ENCODE measurements at regions not wholly inside any gene's neighbourhood (a gene's known extent, or its start where the extent isn't known, plus 50 kb on each side); places are given as distances from the start of the nearest gene placed in this dataset.
"Not testable (repeated sequence)": the region's sequence is repeated elsewhere in the genome, so short reads cannot be mapped to it uniquely, and the experiment has no call there.

DNA sequence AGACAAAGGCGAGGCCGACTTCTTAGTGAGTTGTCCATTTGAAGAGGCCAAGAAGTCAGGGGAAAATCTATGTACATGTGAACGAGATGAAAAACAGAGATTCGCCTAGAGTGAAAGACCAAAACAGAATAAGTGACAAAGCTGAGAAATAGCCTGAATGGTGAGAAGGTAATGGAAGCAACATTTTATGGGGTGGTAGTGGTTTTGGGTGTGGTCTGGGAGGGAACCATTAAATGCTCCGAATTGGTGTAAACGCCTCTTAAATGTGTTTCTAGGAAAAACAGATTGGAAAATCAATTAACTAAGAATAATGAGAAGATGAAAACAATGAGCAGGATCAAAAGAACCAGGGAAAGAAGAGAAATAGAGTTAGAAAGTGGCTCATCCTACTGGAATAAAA lies 83.8 kb upstream of the MANSC4 start:
- no peak for DNase-seq (ENCODE audit: low read depth, low spot score)
- Mint-ChIP-seq H3K27ac (ENCODE audit: unreplicated experiment) (no peak overlapping the region), H3K4me3 (no peak overlapping the region), H3K9me3 (peaks cover 5% of the 10 kb centered on the region), H3K4me1 (no peaks in the 10 kb centered on the region), H3K36me3 (ENCODE audit: low read depth) (no peaks in the 10 kb centered on the region), H3K27me3 (ENCODE audit: low read depth) (no peaks in the 10 kb centered on the region)
- TF ChIP-seq, protein P1, sequence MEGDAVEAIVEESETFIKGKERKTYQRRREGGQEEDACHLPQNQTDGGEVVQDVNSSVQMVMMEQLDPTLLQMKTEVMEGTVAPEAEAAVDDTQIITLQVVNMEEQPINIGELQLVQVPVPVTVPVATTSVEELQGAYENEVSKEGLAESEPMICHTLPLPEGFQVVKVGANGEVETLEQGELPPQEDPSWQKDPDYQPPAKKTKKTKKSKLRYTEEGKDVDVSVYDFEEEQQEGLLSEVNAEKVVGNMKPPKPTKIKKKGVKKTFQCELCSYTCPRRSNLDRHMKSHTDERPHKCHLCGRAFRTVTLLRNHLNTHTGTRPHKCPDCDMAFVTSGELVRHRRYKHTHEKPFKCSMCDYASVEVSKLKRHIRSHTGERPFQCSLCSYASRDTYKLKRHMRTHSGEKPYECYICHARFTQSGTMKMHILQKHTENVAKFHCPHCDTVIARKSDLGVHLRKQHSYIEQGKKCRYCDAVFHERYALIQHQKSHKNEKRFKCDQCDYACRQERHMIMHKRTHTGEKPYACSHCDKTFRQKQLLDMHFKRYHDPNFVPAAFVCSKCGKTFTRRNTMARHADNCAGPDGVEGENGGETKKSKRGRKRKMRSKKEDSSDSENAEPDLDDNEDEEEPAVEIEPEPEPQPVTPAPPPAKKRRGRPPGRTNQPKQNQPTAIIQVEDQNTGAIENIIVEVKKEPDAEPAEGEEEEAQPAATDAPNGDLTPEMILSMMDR (conservative IDR thresholded peaks at IDR 0.05), result no peak

DNA sequence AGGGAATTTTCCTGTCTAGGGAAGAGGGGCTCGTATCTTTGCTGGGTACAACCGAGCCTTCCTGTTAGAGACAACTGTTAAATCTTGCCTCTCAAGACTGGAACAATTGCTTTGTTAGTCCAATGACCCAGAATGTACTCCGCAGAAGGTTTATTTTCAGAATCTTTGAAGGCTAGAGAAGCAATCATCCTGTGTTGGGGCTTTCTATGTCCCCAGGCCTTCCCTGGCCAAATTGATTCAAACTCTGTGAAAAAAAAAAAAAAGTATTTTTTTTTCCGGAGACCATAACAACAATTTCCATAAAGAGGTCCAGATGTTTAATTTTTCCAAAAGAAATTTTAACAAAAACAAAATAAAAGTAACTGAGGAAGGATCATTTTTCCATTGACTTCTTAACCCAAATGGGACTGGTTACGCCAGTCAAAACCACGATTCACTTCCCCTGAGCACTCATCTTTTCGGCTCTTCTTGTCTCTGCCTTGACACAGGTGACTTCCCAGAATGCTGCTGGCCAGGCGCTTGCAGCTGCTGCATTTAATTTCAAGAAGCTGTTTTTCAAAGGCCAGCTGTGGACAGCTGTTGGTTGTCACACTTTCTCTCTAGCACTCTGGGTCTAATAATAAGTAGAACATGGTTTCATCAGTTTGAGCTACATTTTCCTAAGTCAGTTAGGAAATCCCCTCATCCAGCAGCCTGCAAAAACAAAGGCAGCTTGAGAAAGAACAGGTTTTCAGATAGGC lies 81.6 kb upstream of the MANSC4 start:
- no peak overlapping the region for H3K27ac Mint-ChIP-seq (ENCODE audit: unreplicated experiment)
- TF ChIP-seq, protein P1 (conservative IDR thresholded peaks at IDR 0.05), result no peak
- no peaks in the 10 kb centered on the region for H3K36me3 Mint-ChIP-seq (ENCODE audit: low read depth)
- H3K27me3 Mint-ChIP-seq (ENCODE audit: low read depth), result no peaks in the 10 kb centered on the region
- DNase-seq (ENCODE audit: low read depth, low spot score), result no peak
- no peaks in the 10 kb centered on the region for H3K4me1 Mint-ChIP-seq
- H3K4me3 Mint-ChIP-seq, result no peak overlapping the region
- H3K9me3 Mint-ChIP-seq, result peaks cover 8% of the 10 kb centered on the region

DNA sequence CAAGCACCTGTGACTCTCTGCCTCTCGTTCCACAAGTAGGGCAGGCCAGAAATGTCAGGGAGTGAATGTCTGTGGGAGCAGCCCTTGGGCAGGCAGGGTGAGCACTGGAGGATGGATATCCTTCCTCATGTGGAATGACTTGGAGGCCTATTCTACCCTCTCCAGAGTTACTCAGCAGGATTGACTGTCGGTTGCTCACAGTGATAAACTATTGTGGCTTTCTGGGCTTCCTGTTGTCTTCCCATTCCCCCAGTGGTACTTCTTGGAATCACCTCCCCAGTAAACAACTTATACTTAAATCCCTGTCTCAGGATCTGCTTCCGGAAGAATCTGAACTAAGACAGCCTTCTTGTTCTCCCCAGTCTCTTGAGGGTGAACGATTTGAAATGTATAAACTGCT lies 79.6 kb upstream of the MANSC4 start:
- TF ChIP-seq, protein P1 (conservative IDR thresholded peaks at IDR 0.05), result no peak
- Mint-ChIP-seq H3K27ac (ENCODE audit: unreplicated experiment) (no peak overlapping the region), H3K4me1 (no peaks in the 10 kb centered on the region), H3K36me3 (ENCODE audit: low read depth) (no peaks in the 10 kb centered on the region), H3K4me3 (no peak overlapping the region), H3K9me3 (peaks cover 8% of the 10 kb centered on the region), H3K27me3 (ENCODE audit: low read depth) (no peaks in the 10 kb centered on the region)
- DNase-seq (ENCODE audit: low read depth, low spot score), result no peak

DNA sequence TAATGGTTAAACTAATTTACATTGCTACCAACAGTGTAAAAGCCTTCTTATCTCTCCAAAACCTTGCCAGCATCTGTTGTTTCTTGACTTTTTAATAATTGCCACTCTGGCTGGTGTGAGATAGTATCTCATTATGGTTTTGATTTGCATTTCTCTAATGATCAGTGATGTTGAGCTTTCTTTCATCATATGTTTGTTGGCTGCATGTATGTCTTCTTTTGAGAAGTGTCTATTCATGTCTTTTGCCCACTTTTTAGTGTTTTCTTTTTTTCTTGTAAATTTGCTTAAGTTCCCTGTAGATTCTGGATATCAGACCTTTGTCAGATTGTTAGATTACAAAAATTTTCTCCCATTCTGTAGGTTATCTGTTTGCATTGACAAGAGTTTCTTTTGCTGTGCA lies 77.0 kb upstream of the MANSC4 start:
- DNase-seq (ENCODE audit: low read depth, low spot score); H3K36me3 Mint-ChIP-seq (ENCODE audit: low read depth); H3K4me1 Mint-ChIP-seq; H3K4me3 Mint-ChIP-seq; H3K9me3 Mint-ChIP-seq; H3K27ac Mint-ChIP-seq (ENCODE audit: unreplicated experiment); H3K27me3 Mint-ChIP-seq (ENCODE audit: low read depth): not testable (repeated sequence)

DNA sequence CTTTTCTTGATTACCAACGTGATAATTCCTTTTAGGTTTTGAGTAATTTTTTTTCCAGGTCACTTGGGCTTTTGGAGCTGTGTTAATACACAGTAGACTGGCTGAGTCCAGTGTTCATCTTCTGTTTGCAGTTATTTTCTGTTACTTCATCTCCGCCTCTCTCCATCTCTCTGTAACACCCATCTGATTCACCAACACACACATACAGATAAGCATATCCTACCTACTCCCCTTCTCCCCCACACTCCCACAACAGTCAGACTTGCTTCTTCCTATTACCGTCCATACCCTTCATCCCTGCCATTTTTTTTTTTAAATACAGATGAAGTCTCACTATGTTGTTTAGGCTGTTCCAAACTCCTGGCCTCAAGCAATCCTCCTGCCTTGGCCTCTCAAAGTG lies 72.7 kb upstream of the MANSC4 start:
- peaks cover 5% of the 10 kb centered on the region for H3K36me3 Mint-ChIP-seq (ENCODE audit: low read depth)
- H3K4me3 Mint-ChIP-seq, result no peak overlapping the region
- H3K27me3 Mint-ChIP-seq (ENCODE audit: low read depth), result peaks cover 5% of the 10 kb centered on the region
- DNase-seq (ENCODE audit: low read depth, low spot score), result no peak
- TF ChIP-seq, protein P1 (conservative IDR thresholded peaks at IDR 0.05), result no peak
- peaks cover 14% of the 10 kb centered on the region for H3K9me3 Mint-ChIP-seq
- no peaks in the 10 kb centered on the region for H3K4me1 Mint-ChIP-seq
- no peak overlapping the region for H3K27ac Mint-ChIP-seq (ENCODE audit: unreplicated experiment)
